ENCODE measurements at regions not wholly inside any gene's neighbourhood (a gene's known extent, or its start where the extent isn't known, plus 50 kb on each side); places are given as distances from the start of the nearest gene placed in this dataset.

DNA sequence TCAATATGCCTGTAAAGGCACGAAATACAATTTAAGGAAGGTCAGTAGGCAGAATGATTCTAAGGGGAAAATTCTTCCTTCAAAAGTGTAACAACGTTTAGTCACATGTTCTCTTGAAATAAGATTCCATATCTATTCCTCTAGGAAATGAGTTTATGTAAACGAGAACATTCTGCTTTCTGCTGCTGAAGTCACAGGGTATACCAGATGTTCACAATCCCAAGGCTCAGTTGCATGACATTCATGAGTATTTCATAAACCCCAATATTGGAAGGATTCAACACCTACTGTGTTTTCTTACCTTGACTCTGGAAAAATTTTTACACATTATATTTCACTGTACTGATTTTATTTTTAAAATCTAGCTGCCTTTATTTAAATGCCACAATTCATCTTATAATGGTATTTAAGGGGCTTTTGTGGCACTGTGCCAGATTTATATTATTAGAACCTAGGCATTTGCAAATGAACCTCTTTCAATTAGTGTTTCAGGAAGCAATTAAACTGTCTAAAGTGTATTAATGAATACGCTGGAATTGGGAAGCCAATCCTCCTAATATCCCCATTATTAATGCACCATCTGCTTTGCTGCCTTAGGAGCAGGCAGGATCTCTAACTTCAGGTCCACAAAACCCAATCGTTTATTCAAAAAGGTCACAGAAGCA, 542.6 kb upstream of the KLHL29 start:
- no peak overlapping the region for H3K4me3 ChIP-seq (ENCODE audit: low read depth, low read length)
- no peaks in the 10 kb centered on the region for H3K9me3 ChIP-seq (ENCODE audit: control insufficient read depth, insufficient read depth, low read depth, low read length)
- no peaks in the 10 kb centered on the region for H3K36me3 ChIP-seq (ENCODE audit: control insufficient read depth in 2 of 2, insufficient read depth in 1 of 2, low read length in 2 of 2)
- CTCF ChIA-PET: no interaction called here
- H3K4me1 ChIP-seq (ENCODE audit: control insufficient read depth, insufficient read depth, low read length): no peaks in the 10 kb centered on the region
- no peak overlapping the region for H3K27ac ChIP-seq (ENCODE audit: extremely low read depth, low read depth, low read length)
- POLR2A ChIA-PET: interaction anchor here (0.6 kb wide), 1 partner anchor 1813 kb away, joined by 6 read pairs; no protein-coding TSS in a partner anchor
- TF ChIP-seq ZNF704 (tag by site-specific recombination; IDR thresholded peaks at IDR 0.05) (no peak), ZFHX2 (tag by site-specific recombination; conservative IDR thresholded peaks at IDR 0.05) (no peak), SETDB1 (IDR thresholded peaks at IDR 0.05; ENCODE audit: insufficient read length, low read length) (no peak), GLI4 (tag by site-specific recombination; IDR thresholded peaks at IDR 0.05) (no peak), ZNF10 (tag by site-specific recombination; IDR thresholded peaks at IDR 0.05) (no peak), AEBP2 (tag by site-specific recombination; IDR thresholded peaks at IDR 0.05; ENCODE audit: borderline replicate concordance) (no peak), ZNF26 (tag by site-specific recombination; IDR thresholded peaks at IDR 0.05) (no peak), ZNF140 (tag by site-specific recombination; IDR thresholded peaks at IDR 0.05) (no peak), ZNF404 (tag by site-specific recombination; IDR thresholded peaks at IDR 0.05) (no peak), ZFP37 (tag by site-specific recombination; IDR thresholded peaks at IDR 0.05) (no peak), KLF7 (tag by site-specific recombination; IDR thresholded peaks at IDR 0.05; ENCODE audit: borderline replicate concordance) (no peak), ZNF560 (tag by site-specific recombination; IDR thresholded peaks at IDR 0.05; ENCODE audit: borderline replicate concordance) (no peak), OVOL3 (tag by site-specific recombination; IDR thresholded peaks at IDR 0.05) (no peak), GFI1B (tag by site-specific recombination; IDR thresholded peaks at IDR 0.05) (no peak), ZFP69B (tag by site-specific recombination; IDR thresholded peaks at IDR 0.05) (no peak)
- TF ChIP-seq, protein P1, sequence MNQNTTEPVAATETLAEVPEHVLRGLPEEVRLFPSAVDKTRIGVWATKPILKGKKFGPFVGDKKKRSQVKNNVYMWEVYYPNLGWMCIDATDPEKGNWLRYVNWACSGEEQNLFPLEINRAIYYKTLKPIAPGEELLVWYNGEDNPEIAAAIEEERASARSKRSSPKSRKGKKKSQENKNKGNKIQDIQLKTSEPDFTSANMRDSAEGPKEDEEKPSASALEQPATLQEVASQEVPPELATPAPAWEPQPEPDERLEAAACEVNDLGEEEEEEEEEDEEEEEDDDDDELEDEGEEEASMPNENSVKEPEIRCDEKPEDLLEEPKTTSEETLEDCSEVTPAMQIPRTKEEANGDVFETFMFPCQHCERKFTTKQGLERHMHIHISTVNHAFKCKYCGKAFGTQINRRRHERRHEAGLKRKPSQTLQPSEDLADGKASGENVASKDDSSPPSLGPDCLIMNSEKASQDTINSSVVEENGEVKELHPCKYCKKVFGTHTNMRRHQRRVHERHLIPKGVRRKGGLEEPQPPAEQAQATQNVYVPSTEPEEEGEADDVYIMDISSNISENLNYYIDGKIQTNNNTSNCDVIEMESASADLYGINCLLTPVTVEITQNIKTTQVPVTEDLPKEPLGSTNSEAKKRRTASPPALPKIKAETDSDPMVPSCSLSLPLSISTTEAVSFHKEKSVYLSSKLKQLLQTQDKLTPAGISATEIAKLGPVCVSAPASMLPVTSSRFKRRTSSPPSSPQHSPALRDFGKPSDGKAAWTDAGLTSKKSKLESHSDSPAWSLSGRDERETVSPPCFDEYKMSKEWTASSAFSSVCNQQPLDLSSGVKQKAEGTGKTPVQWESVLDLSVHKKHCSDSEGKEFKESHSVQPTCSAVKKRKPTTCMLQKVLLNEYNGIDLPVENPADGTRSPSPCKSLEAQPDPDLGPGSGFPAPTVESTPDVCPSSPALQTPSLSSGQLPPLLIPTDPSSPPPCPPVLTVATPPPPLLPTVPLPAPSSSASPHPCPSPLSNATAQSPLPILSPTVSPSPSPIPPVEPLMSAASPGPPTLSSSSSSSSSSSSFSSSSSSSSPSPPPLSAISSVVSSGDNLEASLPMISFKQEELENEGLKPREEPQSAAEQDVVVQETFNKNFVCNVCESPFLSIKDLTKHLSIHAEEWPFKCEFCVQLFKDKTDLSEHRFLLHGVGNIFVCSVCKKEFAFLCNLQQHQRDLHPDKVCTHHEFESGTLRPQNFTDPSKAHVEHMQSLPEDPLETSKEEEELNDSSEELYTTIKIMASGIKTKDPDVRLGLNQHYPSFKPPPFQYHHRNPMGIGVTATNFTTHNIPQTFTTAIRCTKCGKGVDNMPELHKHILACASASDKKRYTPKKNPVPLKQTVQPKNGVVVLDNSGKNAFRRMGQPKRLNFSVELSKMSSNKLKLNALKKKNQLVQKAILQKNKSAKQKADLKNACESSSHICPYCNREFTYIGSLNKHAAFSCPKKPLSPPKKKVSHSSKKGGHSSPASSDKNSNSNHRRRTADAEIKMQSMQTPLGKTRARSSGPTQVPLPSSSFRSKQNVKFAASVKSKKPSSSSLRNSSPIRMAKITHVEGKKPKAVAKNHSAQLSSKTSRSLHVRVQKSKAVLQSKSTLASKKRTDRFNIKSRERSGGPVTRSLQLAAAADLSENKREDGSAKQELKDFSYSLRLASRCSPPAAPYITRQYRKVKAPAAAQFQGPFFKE (tag by site-specific recombination; IDR thresholded peaks at IDR 0.05; ENCODE audit: borderline replicate concordance): no peak
- TF ChIP-seq, protein P2, sequence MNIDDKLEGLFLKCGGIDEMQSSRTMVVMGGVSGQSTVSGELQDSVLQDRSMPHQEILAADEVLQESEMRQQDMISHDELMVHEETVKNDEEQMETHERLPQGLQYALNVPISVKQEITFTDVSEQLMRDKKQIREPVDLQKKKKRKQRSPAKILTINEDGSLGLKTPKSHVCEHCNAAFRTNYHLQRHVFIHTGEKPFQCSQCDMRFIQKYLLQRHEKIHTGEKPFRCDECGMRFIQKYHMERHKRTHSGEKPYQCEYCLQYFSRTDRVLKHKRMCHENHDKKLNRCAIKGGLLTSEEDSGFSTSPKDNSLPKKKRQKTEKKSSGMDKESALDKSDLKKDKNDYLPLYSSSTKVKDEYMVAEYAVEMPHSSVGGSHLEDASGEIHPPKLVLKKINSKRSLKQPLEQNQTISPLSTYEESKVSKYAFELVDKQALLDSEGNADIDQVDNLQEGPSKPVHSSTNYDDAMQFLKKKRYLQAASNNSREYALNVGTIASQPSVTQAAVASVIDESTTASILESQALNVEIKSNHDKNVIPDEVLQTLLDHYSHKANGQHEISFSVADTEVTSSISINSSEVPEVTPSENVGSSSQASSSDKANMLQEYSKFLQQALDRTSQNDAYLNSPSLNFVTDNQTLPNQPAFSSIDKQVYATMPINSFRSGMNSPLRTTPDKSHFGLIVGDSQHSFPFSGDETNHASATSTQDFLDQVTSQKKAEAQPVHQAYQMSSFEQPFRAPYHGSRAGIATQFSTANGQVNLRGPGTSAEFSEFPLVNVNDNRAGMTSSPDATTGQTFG (tag by site-specific recombination; IDR thresholded peaks at IDR 0.05; ENCODE audit: borderline replicate concordance): no peak
- TF ChIP-seq, protein P3, sequence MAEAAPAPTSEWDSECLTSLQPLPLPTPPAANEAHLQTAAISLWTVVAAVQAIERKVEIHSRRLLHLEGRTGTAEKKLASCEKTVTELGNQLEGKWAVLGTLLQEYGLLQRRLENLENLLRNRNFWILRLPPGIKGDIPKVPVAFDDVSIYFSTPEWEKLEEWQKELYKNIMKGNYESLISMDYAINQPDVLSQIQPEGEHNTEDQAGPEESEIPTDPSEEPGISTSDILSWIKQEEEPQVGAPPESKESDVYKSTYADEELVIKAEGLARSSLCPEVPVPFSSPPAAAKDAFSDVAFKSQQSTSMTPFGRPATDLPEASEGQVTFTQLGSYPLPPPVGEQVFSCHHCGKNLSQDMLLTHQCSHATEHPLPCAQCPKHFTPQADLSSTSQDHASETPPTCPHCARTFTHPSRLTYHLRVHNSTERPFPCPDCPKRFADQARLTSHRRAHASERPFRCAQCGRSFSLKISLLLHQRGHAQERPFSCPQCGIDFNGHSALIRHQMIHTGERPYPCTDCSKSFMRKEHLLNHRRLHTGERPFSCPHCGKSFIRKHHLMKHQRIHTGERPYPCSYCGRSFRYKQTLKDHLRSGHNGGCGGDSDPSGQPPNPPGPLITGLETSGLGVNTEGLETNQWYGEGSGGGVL (tag by site-specific recombination; IDR thresholded peaks at IDR 0.05): no peak

Measured in HEK293 (cell line).